Kidney (tissue), 13 donors: ENCODE measurements at regions not wholly inside any gene's neighbourhood (a gene's known extent, or its start where the extent isn't known, plus 50 kb on each side); places are given as distances from the start of the nearest gene placed in this dataset.

Source experiments
- DNase-seq, 5 donors: peaks; one replicate each; pipeline ENCODE4 v3.0.0-alpha.2; 2013 to 2020
- FAIRE-seq: peaks from 2 replicates; lab custom pipeline; 2012; peaks lifted over from hg19 to GRCh38; lab: Jason Lieb, UNC
- H3K27ac ChIP-seq, 2 donors: one replicate each; pipeline ENCODE4 v1.7.0; 2013; ENCODE audit warnings: low read depth in 2 of 2, low read length in 2 of 2, inconsistent platforms in 1 of 2
- H3K27me3 ChIP-seq: one replicate; pipeline ENCODE4 v1.7.1; 2013; ENCODE audit warnings: low read length, inconsistent platforms; ENCODE audit not compliant: control insufficient read depth, insufficient read depth
- H3K36me3 ChIP-seq, 3 donors: one replicate each; pipeline versions ENCODE4 v1.7.0 to v1.7.1; 2013; ENCODE audit warnings: low read length in 3 of 3, control low read depth in 1 of 3, inconsistent platforms in 1 of 3; ENCODE audit not compliant: insufficient read depth in 3 of 3, control insufficient read depth in 2 of 3
- H3K4me1 ChIP-seq, 3 donors: one replicate each; pipeline versions ENCODE4 v1.7.0 to v1.7.1; 2013; ENCODE audit warnings: low read length in 3 of 3, inconsistent platforms in 1 of 3, low read depth in 1 of 3; ENCODE audit not compliant: control insufficient read depth in 2 of 3, insufficient read depth in 2 of 3
- H3K4me3 ChIP-seq, 3 donors: one replicate each; pipeline versions ENCODE4 v1.7.0 to v1.8.1; 2013; ENCODE audit warnings: low read length in 3 of 3, control low read depth in 1 of 3, inconsistent platforms in 1 of 3
- H3K9ac ChIP-seq, 3 donors: one replicate each; pipeline versions ENCODE4 v1.7.0 to v1.7.1; 2013; ENCODE audit warnings: low read length in 3 of 3, control low read depth in 1 of 3, inconsistent platforms in 1 of 3
- H3K9me3 ChIP-seq, 3 donors: one replicate each; pipeline versions ENCODE4 v1.7.0 to v1.7.1; 2013; ENCODE audit warnings: low read length in 3 of 3, control low read depth in 1 of 3, inconsistent platforms in 1 of 3; ENCODE audit not compliant: control insufficient read depth in 2 of 3, insufficient read depth in 1 of 3
- CTCF ChIP-seq: IDR thresholded peaks from 3 replicates; pipeline ENCODE4 v1.5.1; 2012; ENCODE audit warnings: mild to moderate bottlenecking, moderate library complexity, borderline replicate concordance; ENCODE audit not compliant: insufficient read depth; ENCODE audit errors: extremely low read depth
- intact Hi-C: fragments of 100-400 bp; cut with DNase I; formaldehyde crosslinking; loops from one replicate; pipeline ENCODE4 v1.11.1; 2022
- donor health status: control.
- donor health status: control.
- donor health status: control.
- donor health status: control.
- donor health status: control.
- donor health status: DM: yes; HTN: yes; CAD: no.
- donor health status: Normal renal cell carcinoma (clear cell type).

GRCh38 chr18:47582093-47582492, 330.6 kb upstream of the SKOR2 start:
- Histone ChIP-seq H3K27ac (no peak overlapping the region), H3K36me3 (no peaks in the 10 kb centered on the region), H3K9ac (no peak overlapping the region), H3K4me1 (no peaks in the 10 kb centered on the region), H3K9me3 (no peaks in the 10 kb centered on the region), H3K27me3 (no peaks in the 10 kb centered on the region), H3K4me3 (no peak overlapping the region)
- intact Hi-C loops, result no loop called here
- peak in 4 of 5 donors; percentile 69 to 85 (median 76) for DNase-seq
- no peak for TF ChIP-seq CTCF
- no peak for FAIRE-seq

GRCh38 chr18:47577520-47577919, 326.1 kb upstream of the SKOR2 start:
- no peak overlapping the region for H3K4me3 ChIP-seq
- H3K9me3 ChIP-seq, result no peaks in the 10 kb centered on the region
- no peaks in the 10 kb centered on the region for H3K27me3 ChIP-seq
- no peak for DNase-seq
- no peak overlapping the region for H3K9ac ChIP-seq
- H3K36me3 ChIP-seq, result no peaks in the 10 kb centered on the region
- intact Hi-C loops, result no loop called here
- no peak overlapping the region for H3K27ac ChIP-seq
- FAIRE-seq, result no peak
- no peak for TF ChIP-seq CTCF
- no peaks in the 10 kb centered on the region for H3K4me1 ChIP-seq

- H3K27me3 ChIP-seq, result no peaks in the 10 kb centered on the region
- intact Hi-C loops, result no loop called here
- no peaks in the 10 kb centered on the region for H3K36me3 ChIP-seq
- no peaks in the 10 kb centered on the region for H3K4me1 ChIP-seq
- no peak for TF ChIP-seq CTCF
- H3K4me3 ChIP-seq, result no peak overlapping the region
- no peak overlapping the region for H3K9ac ChIP-seq
- H3K27ac ChIP-seq, result no peak overlapping the region
- FAIRE-seq (no peak), DNase-seq (no peak)
- H3K9me3 ChIP-seq, result no peaks in the 10 kb centered on the region
These were observed 323.5 kb upstream of the SKOR2 start for GRCh38 chr18:47574966-47575365.

GRCh38 chr18:47571957-47572356, 320.5 kb upstream of the SKOR2 start:
- no peak overlapping the region for H3K4me3 ChIP-seq
- H3K36me3 ChIP-seq, result no peaks in the 10 kb centered on the region
- H3K9me3 ChIP-seq, result no peaks in the 10 kb centered on the region
- H3K27ac ChIP-seq, result no peak overlapping the region
- intact Hi-C loops, result no loop called here
- no peak for FAIRE-seq
- no peak for TF ChIP-seq CTCF
- no peak overlapping the region for H3K9ac ChIP-seq
- no peaks in the 10 kb centered on the region for H3K4me1 ChIP-seq
- DNase-seq, result peak in 1 of 5 donors; percentile 14
- H3K27me3 ChIP-seq, result no peaks in the 10 kb centered on the region
